Stomach (tissue), 4 donors: ENCODE measurements at regions not wholly inside any gene's neighbourhood (a gene's known extent, or its start where the extent isn't known, plus 50 kb on each side); places are given as distances from the start of the nearest gene placed in this dataset.

ENCODE experiments used
- EP300 ChIP-seq: sonication (generic); formaldehyde crosslinking; IDR thresholded peaks from one replicate; pipeline ENCODE4 v1.6.1; 2017; ENCODE audit warnings: antibody characterized with exemption
- POLR2A ChIP-seq, 4 donors: fragments of 450-650 bp; IDR thresholded peaks; one replicate each; pipeline ENCODE4 v1.6.1; 2016; ENCODE audit warnings: antibody characterized with exemption in 4 of 4, control low read depth in 2 of 4, mild to moderate bottlenecking in 1 of 4, moderate library complexity in 1 of 4
- POLR2AphosphoS5 ChIP-seq, 3 donors: sonication (generic); formaldehyde crosslinking; IDR thresholded peaks; one replicate each; pipeline ENCODE4 v1.6.1; 2016; ENCODE audit warnings: antibody characterized with exemption in 3 of 3
- TF ChIP-seq, protein P1 (sequence below), 7 experiments: fragments of 450-650 bp in 4 of 7; fragments of 200-600 bp in 3 of 7; sonication (generic) in 3 of 7; IDR thresholded peaks; one replicate each; pipeline ENCODE4 v1.5.1; 2016 to 2019; ENCODE audit warnings: antibody characterized with exemption in 7 of 7, control low read depth in 2 of 7, mild to moderate bottlenecking in 1 of 7

DNA sequence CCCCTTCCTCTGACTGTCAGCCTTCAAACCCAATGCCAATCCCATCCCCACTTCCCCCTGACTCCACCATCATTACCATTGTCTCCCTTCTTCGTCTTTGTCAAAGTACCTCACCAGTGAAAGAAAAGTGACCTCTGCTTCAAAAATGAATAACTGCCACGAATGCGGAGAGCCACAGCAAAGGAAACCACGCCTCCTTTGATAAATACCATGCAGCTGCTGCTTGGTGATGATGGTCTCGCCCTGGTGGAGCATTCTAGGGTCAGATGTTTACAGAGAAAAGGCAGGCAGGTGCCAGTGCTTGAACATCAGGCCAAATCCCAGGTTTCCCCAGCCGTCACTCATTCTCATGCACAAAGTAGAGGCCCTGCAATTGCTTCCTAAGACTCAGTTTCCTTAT lies 162.2 kb downstream of the BCL11A start:
- TF ChIP-seq, protein P1, sequence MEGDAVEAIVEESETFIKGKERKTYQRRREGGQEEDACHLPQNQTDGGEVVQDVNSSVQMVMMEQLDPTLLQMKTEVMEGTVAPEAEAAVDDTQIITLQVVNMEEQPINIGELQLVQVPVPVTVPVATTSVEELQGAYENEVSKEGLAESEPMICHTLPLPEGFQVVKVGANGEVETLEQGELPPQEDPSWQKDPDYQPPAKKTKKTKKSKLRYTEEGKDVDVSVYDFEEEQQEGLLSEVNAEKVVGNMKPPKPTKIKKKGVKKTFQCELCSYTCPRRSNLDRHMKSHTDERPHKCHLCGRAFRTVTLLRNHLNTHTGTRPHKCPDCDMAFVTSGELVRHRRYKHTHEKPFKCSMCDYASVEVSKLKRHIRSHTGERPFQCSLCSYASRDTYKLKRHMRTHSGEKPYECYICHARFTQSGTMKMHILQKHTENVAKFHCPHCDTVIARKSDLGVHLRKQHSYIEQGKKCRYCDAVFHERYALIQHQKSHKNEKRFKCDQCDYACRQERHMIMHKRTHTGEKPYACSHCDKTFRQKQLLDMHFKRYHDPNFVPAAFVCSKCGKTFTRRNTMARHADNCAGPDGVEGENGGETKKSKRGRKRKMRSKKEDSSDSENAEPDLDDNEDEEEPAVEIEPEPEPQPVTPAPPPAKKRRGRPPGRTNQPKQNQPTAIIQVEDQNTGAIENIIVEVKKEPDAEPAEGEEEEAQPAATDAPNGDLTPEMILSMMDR (IDR thresholded peaks at IDR 0.05), result no peak
- TF ChIP-seq POLR2A (IDR thresholded peaks at IDR 0.05), result no peak
- TF ChIP-seq POLR2AphosphoS5 (IDR thresholded peaks at IDR 0.05), result no peak
- no peak for TF ChIP-seq EP300
